ENCODE measurements at regions not wholly inside any gene's neighbourhood (a gene's known extent, or its start where the extent isn't known, plus 50 kb on each side); places are given as distances from the start of the nearest gene placed in this dataset.
"Not testable (repeated sequence)": the region's sequence is repeated elsewhere in the genome, so short reads cannot be mapped to it uniquely, and the experiment has no call there.

DNA sequence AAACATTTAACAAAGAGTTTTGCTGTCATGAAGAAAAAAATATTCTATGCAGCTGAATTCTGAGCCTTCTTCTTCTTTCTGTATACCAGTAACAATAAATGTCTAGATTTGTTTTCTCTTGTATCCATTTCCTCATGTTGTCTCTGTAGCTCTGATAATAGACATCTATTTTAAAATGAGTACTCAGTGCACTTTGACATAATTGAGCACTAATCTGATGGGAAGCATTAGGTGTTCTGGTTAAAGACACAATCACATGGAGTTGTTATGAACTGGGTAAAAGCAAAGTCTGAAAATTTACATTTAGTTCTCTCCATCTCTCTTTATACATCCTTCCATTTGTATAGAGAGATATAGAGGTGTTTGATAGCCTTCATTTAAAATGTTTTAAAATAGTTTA lies 230.0 kb downstream of the BCHE start:
- no peak overlapping the region for H3K27ac ChIP-seq
- TF ChIP-seq ZFX (IDR thresholded peaks at IDR 0.05) = no peak
- TF ChIP-seq, protein P1, sequence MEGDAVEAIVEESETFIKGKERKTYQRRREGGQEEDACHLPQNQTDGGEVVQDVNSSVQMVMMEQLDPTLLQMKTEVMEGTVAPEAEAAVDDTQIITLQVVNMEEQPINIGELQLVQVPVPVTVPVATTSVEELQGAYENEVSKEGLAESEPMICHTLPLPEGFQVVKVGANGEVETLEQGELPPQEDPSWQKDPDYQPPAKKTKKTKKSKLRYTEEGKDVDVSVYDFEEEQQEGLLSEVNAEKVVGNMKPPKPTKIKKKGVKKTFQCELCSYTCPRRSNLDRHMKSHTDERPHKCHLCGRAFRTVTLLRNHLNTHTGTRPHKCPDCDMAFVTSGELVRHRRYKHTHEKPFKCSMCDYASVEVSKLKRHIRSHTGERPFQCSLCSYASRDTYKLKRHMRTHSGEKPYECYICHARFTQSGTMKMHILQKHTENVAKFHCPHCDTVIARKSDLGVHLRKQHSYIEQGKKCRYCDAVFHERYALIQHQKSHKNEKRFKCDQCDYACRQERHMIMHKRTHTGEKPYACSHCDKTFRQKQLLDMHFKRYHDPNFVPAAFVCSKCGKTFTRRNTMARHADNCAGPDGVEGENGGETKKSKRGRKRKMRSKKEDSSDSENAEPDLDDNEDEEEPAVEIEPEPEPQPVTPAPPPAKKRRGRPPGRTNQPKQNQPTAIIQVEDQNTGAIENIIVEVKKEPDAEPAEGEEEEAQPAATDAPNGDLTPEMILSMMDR (conservative IDR thresholded peaks at IDR 0.05) = no peak

DNA sequence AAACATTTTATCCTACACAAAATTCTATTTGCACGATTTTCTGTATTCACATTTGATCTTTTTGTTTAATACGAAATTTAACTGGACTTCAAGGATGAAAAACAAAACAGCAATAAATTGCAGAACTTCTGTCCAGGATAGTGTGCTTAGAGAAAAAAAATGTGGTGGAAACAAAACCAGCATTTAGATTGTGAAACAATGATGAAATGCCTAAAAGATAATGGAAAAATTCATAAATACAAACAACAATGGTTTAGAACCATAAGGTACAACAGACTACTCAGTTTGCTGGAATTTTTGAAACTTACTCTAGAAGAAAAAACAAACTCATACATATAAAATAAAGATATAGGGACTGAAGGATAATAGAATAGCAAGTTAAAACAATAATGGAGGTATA lies 234.0 kb downstream of the BCHE start:
- TF ChIP-seq, protein P1 (conservative IDR thresholded peaks at IDR 0.05) = no peak
- TF ChIP-seq ZFX (IDR thresholded peaks at IDR 0.05) = no peak
- H3K27ac ChIP-seq = no peak overlapping the region

DNA sequence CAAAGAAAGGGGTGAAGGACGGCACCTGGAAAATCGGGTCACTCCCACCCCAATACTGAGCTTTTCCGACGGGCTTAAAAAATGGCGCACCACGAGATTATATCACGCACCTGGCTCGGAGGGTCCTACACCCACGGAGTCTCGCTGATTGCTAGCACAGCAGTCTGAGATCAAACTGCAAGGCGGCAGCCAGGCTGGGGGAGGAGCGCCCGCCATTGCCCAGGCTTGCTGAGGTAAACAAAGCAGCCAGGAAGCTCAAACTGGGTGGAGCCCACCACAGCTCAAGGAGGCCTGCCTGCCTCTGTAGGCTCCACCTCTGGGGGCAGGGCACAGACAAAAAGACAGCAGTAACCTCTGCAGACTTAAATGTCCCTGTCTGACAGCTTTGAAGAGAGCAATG lies 264.7 kb downstream of the BCHE start:
- not testable (repeated sequence) for H3K27ac ChIP-seq

DNA sequence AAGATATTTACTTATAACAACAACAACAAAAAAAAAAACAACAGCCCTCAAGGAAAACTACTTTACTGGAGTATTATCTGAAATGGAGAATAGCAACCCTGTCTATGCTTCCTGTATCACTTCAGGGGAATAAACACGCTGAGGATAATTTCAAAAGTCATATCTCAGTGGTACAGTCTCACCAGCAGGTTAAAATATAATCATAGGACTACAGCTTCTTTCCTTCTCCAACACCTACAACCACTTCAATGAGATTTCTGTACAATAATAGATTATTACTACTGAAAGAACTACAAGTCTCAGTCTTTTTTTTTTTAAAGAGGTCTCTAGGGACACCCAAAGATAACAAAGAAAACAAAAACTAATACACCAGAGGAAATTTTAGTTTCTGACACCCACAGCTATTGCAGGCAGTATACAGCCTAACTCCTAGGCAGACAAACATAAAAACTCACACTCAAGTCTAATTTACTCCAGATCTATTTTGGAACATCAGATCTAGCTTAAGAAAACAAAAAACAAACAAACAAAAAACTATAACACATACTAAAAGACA lies 268.2 kb downstream of the BCHE start:
- no peak for TF ChIP-seq ZFX (IDR thresholded peaks at IDR 0.05)
- TF ChIP-seq, protein P1 (conservative IDR thresholded peaks at IDR 0.05) = no peak
- H3K27ac ChIP-seq = no peak overlapping the region

DNA sequence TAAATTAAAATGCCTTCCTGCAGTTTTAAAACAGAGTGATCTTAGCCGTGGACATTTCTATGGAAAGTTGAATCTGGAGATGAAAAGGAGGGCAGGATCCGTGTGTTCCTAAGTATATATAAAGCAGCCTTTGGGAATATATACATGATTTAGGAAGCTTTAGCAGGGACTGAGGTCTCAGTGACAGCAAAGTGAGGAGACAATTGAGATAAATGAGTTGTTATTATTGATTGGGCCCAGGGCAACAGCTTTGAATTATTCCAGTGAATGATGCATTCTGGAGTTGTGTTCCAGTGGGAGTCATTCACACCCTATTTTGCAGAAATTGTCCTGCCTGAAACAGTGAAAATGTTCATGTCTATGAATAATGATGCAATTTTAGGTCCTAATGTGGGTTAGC lies 281.4 kb downstream of the BCHE start:
- no peak for TF ChIP-seq ZFX (IDR thresholded peaks at IDR 0.05)
- TF ChIP-seq, protein P1 (conservative IDR thresholded peaks at IDR 0.05) = no peak
- H3K27ac ChIP-seq = no peak overlapping the region

DNA sequence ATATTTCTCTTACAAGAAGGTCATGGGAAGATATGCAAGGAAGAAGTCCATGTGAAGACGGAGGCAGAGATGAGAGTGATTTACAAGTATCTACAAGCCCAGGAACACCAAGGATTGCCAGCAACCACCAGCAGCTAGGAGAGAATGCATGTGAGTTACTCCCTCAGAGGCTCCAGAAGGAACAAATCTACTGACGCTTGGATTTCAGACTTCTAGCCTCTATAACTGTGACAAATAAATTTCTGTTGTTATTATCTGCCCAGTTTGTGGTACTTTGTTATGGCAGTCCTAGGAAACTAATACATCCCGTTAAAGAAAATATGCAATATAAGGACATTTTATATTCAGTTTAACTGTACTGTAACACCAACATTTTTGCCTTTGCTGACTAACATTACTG lies 283.9 kb downstream of the BCHE start:
- TF ChIP-seq, protein P1 (conservative IDR thresholded peaks at IDR 0.05) = no peak
- TF ChIP-seq ZFX (IDR thresholded peaks at IDR 0.05) = no peak
- no peak overlapping the region for H3K27ac ChIP-seq

DNA sequence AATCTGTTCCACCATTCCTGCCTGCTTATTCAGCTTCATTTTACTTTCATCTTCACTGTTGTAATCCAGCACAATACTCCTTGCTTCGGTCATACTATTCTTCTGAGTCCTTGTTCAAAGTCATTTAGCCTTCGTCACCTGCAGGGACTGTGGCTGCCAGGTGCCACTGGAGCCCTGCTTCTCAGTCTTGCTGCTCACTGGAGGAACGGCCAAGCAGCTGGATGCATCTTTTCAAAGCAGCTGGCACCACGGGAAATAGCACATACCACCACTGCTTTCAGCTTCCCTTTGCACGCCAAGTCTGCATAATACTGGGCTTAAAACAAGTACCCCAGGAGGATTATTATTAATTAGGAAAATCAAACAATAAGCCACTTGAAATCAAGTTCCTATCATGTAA lies 287.6 kb downstream of the BCHE start:
- no peak for TF ChIP-seq ZFX (IDR thresholded peaks at IDR 0.05)
- TF ChIP-seq, protein P1 (conservative IDR thresholded peaks at IDR 0.05) = no peak
- no peak overlapping the region for H3K27ac ChIP-seq

DNA sequence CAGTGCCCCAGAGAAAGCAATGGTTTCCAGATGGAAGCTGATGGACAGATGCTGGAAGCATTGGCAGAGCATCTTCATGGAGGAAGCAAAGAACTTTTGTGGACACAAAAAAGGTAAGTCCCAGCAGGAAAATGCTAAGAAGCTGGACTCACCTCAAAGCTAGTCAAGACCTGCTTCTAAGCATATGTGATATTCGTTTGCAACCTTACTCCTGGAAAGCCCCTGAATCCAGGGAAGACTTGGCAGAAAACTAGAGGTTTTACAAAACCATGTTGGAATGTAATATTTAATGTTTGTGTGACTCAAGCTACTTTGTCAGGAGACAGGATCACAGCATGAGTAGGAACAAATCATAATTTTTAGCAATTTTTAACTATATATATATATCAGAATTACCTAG lies 288.2 kb downstream of the BCHE start:
- TF ChIP-seq ZFX (IDR thresholded peaks at IDR 0.05) = no peak
- TF ChIP-seq, protein P1 (conservative IDR thresholded peaks at IDR 0.05) = no peak
- H3K27ac ChIP-seq = no peak overlapping the region
